Activated B cell treated with CpG ODN at 0.5 μM for 24 hours (primary cell): ENCODE measurements at regions not wholly inside any gene's neighbourhood (a gene's known extent, or its start where the extent isn't known, plus 50 kb on each side); places are given as distances from the start of the nearest gene placed in this dataset.

Experiments used
- ATAC-seq: fragments of 200-7000 bp; cut with Tn5 transposase; one replicate; pipeline ENCODE4 v1.10.0; 2021; ENCODE audit warnings: low read depth, mild to moderate bottlenecking, moderate library complexity
- CTCF ChIA-PET: fragments of 350-600 bp; sonication (Branson Sonifier 250); formaldehyde crosslinking; loops from one replicate; lab custom pipeline; 2021; ENCODE audit warnings: antibody characterized with exemption; lab: Charles Lee
- POLR2A ChIA-PET: fragments of 350-600 bp; sonication (Branson Sonifier 250); formaldehyde crosslinking; loops from one replicate; lab custom pipeline; 2021; ENCODE audit warnings: antibody characterized with exemption; lab: Charles Lee
- DNase-seq: peaks from one replicate; pipeline ENCODE4 v3.0.0; 2022
- H3K27ac Mint-ChIP-seq: one replicate; pipeline ENCODE4 v1.8.0; 2020; ENCODE audit warnings: mixed read lengths
- H3K27me3 Mint-ChIP-seq: one replicate; pipeline ENCODE4 v1.8.0; 2021; ENCODE audit warnings: mixed read lengths
- H3K36me3 Mint-ChIP-seq: one replicate; pipeline ENCODE4 v1.8.0; 2021; ENCODE audit warnings: low read depth, mixed read lengths
- H3K4me1 Mint-ChIP-seq: one replicate; pipeline ENCODE4 v1.8.0; 2021; ENCODE audit warnings: mixed read lengths
- H3K4me3 Mint-ChIP-seq: one replicate; pipeline ENCODE4 v1.8.0; 2020; ENCODE audit warnings: mild to moderate bottlenecking, mixed read lengths
- H3K9me3 Mint-ChIP-seq: one replicate; pipeline ENCODE4 v1.8.0; 2020; ENCODE audit warnings: mixed read lengths
- intact Hi-C: fragments of 100-400 bp; cut with micrococcal nuclease; formaldehyde crosslinking; loops from one replicate; pipeline ENCODE4 v1.15.1; 2024
- TF ChIP-seq, protein P1 (sequence below): fragments of 200-600 bp; IDR thresholded peaks from one replicate; pipeline ENCODE4 v1.8.0; 2022; ENCODE audit warnings: antibody characterized with exemption, mild to moderate bottlenecking

DNA sequence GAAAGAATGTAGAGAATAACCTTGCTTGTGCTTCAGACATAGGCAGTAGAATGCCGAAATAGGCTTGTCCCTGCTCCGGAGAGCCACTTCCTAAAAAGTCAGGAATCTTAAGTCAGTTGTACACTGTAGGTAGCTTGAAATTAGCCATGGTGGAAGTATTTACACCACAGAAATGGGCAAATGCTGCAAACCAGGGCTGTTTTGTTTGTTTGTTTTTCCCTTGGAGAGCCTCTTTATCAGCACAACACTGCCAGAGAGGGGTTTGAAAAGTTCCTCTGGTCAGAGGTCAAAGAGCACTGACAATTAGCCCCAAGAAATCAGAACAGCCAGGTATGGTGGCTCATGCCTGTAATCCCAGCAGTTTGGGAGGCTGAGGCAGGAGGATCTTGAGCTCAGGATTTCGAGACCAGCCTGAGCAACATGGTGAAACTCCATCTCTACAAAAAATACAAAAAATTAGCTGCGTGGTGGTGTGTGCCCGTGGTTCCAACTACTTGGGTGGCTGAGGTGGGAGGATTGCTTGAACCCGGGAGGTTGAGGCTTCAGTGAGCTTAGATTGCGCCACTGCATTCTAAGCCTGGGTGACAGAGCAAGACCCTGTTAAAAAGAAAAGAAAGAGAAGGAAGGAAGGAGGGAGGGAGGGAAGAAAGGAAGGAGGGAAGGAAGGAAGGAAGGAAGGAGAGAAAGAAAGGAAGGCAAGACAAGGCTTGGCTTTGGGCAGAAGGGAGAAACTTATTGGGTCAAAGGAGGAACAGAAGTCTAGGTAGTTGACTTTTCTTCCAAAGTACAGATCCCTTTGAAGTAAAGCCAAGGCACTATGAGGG is 61.0 kb upstream of the ZMYND8 start:
- DNase-seq = no peak
- CTCF ChIA-PET = interaction anchor here (0.7 to 2.5 kb wide), 5 partner anchors 33 to 144 kb away, joined by 3 to 5 read pairs (median 4); partner anchors contain the start of gene NCOA3
- no peak overlapping the region for H3K4me3 Mint-ChIP-seq
- H3K27ac Mint-ChIP-seq = peak overlapping the region; percentile 100
- intact Hi-C loops = loop anchor here (2.0 to 5.0 kb wide), 3 partner anchors 35 to 61 kb away; partner anchors contain the start of gene ZMYND8
- no peaks in the 10 kb centered on the region for H3K27me3 Mint-ChIP-seq
- no peaks in the 10 kb centered on the region for H3K36me3 Mint-ChIP-seq
- POLR2A ChIA-PET = interaction anchor here (0.7 to 10.5 kb wide), 22 partner anchors 7 to 203 kb away, joined by 3 to 234 read pairs (median 4); partner anchors contain the start of genes NCOA3 and ZMYND8
- TF ChIP-seq, protein P1, sequence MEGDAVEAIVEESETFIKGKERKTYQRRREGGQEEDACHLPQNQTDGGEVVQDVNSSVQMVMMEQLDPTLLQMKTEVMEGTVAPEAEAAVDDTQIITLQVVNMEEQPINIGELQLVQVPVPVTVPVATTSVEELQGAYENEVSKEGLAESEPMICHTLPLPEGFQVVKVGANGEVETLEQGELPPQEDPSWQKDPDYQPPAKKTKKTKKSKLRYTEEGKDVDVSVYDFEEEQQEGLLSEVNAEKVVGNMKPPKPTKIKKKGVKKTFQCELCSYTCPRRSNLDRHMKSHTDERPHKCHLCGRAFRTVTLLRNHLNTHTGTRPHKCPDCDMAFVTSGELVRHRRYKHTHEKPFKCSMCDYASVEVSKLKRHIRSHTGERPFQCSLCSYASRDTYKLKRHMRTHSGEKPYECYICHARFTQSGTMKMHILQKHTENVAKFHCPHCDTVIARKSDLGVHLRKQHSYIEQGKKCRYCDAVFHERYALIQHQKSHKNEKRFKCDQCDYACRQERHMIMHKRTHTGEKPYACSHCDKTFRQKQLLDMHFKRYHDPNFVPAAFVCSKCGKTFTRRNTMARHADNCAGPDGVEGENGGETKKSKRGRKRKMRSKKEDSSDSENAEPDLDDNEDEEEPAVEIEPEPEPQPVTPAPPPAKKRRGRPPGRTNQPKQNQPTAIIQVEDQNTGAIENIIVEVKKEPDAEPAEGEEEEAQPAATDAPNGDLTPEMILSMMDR = no peak
- no peak for ATAC-seq
- H3K4me1 Mint-ChIP-seq = peaks cover 76% of the 10 kb centered on the region
- H3K9me3 Mint-ChIP-seq = no peaks in the 10 kb centered on the region

DNA sequence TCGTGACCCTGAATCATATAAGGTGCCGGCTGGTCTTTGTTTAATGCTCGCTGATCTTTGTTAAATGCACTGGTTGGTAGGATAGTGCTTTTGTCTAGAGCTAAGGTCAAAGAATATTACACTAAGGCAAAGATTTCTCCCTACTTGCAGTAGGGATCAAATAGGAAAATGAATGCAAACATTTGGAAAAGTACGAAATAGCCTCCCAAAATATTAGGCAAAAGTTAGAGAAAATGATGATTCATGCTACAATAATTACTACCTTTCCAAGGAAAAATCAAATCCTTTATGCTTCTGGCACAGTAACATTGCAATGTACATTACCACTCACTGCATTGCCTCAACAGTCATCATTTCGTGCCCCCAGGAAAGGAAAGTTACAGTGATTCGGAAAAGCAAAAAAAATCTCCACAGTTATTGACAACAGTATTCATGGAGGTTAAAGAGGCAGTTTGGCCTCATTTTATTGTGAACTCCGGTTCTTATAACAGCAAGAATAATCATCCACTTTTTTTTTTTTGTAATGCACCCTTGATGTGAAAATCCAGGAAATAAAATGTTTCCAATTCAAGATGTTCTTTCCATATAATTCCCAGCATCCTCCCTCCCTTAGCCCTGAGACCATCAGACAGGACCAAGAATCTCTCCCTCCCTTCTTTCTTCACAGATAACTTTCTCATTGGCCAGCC is 61.7 kb upstream of the ZMYND8 start:
- DNase-seq (no peak), ATAC-seq (no peak)
- Mint-ChIP-seq H3K36me3 (no peaks in the 10 kb centered on the region), H3K27me3 (no peaks in the 10 kb centered on the region), H3K9me3 (no peaks in the 10 kb centered on the region), H3K27ac (peak overlapping the region; percentile 100), H3K4me3 (no peak overlapping the region), H3K4me1 (peaks cover 74% of the 10 kb centered on the region)
- ChIA-PET POLR2A (interaction anchor here (0.5 to 10.5 kb wide), 14 partner anchors 12 to 202 kb away, joined by 3 to 203 read pairs (median 6); partner anchors contain the start of gene NCOA3), CTCF (interaction anchor here (2.2 to 2.5 kb wide), 2 partner anchors 35 to 144 kb away, joined by 5 read pairs; no protein-coding TSS in a partner anchor)
- TF ChIP-seq, protein P1 = no peak
- intact Hi-C loops = loop anchor here (5.0 kb wide), 2 partner anchors 34 to 36 kb away; no protein-coding TSS in a partner anchor

- TF ChIP-seq, protein P1 = no peak
- Mint-ChIP-seq H3K27me3 (no peaks in the 10 kb centered on the region), H3K4me3 (no peak overlapping the region), H3K27ac (peak overlapping the region; percentile 85), H3K9me3 (no peaks in the 10 kb centered on the region), H3K36me3 (no peaks in the 10 kb centered on the region), H3K4me1 (peaks cover 62% of the 10 kb centered on the region)
- ChIA-PET CTCF (interaction anchor here (1.7 to 2.7 kb wide), 2 partner anchors 36 to 82 kb away, joined by 5 to 6 read pairs; partner anchors contain the start of gene NCOA3), POLR2A (interaction anchor here (0.6 to 2.3 kb wide), 6 partner anchors 8 to 69 kb away, joined by 3 to 12 read pairs (median 6); no protein-coding TSS in a partner anchor)
- ATAC-seq (no peak), DNase-seq (no peak)
- intact Hi-C loops = loop anchor here (5.0 kb wide), 2 partner anchors 32 to 38 kb away; no protein-coding TSS in a partner anchor
Measured at GRCh38 chr20:47419953-47420514, 63.5 kb upstream of the ZMYND8 start.

DNA sequence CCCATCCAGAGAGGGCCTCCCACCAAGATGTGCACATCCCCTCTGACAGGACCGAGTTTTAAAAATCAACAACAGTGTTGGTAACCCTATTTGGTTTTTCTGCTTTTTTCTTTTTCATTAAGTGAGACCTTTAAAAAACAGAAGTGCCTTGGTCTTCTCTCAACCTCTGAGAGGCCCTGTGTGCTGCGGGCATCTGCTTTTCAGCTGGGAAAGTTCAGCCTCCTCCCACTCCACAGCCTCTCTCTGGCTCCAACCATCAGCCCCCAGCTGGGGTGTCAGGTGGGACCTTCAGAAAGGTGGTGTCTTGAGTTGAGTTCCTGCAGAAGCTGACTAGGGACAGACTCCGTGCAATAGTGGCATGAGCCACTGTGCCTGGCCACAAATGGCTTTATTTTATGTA is 64.6 kb upstream of the ZMYND8 start:
- no peak overlapping the region for H3K4me3 Mint-ChIP-seq
- intact Hi-C loops = no loop called here

More for the DNA sequence above, 64.6 kb upstream of the ZMYND8 start:
- no peak for DNase-seq
- TF ChIP-seq, protein P1 = no peak
- no peaks in the 10 kb centered on the region for H3K9me3 Mint-ChIP-seq
- no peak for ATAC-seq
- no peaks in the 10 kb centered on the region for H3K27me3 Mint-ChIP-seq
- peak overlapping the region; percentile 80 for H3K27ac Mint-ChIP-seq
- CTCF ChIA-PET = interaction anchor here (1.7 to 2.7 kb wide), 2 partner anchors 37 to 81 kb away, joined by 5 to 6 read pairs; partner anchors contain the start of gene NCOA3
- POLR2A ChIA-PET = interaction anchor here (0.6 to 2.3 kb wide), 9 partner anchors 9 to 66 kb away, joined by 3 to 12 read pairs (median 5); no protein-coding TSS in a partner anchor
- H3K36me3 Mint-ChIP-seq = no peaks in the 10 kb centered on the region
- H3K4me1 Mint-ChIP-seq = peaks cover 52% of the 10 kb centered on the region
